IPS-11a (cell line): ENCODE measurements at regions not wholly inside any gene's neighbourhood (a gene's known extent, or its start where the extent isn't known, plus 50 kb on each side); places are given as distances from the start of the nearest gene placed in this dataset.
"Not testable (repeated sequence)": the region's sequence is repeated elsewhere in the genome, so short reads cannot be mapped to it uniquely, and the experiment has no call there.

ENCODE experiments used
- H3K4me3 ChIP-seq: one replicate; pipeline ENCODE4 v1.5.1; 2013; ENCODE audit warnings: low read depth, low read length, control low read depth

GRCh38 chr4:179352221-179352620 lies 1910.0 kb upstream of the AGA start:
- no peak overlapping the region for H3K4me3 ChIP-seq

- H3K4me3 ChIP-seq: no peak overlapping the region
Observed at GRCh38 chr4:179353786-179354185, 1911.5 kb upstream of the AGA start.

- H3K4me3 ChIP-seq: no peak overlapping the region
Observed at GRCh38 chr4:179361978-179362486, 1919.8 kb upstream of the AGA start.

- not testable (repeated sequence) for H3K4me3 ChIP-seq
Observed at GRCh38 chr4:179365932-179366331, 1923.7 kb upstream of the AGA start.

GRCh38 chr4:179372242-179372641 lies 1930.0 kb upstream of the AGA start:
- H3K4me3 ChIP-seq: no peak overlapping the region

- no peak overlapping the region for H3K4me3 ChIP-seq
Observed at GRCh38 chr4:179372746-179373145, 1930.5 kb upstream of the AGA start.

GRCh38 chr4:179378847-179379246 lies 1936.6 kb upstream of the AGA start:
- H3K4me3 ChIP-seq: not testable (repeated sequence)

GRCh38 chr4:179392787-179393186 lies 1950.5 kb upstream of the AGA start:
- no peak overlapping the region for H3K4me3 ChIP-seq

GRCh38 chr4:179398414-179398813 lies 1956.2 kb upstream of the AGA start:
- H3K4me3 ChIP-seq: no peak overlapping the region

GRCh38 chr4:179399054-179399782 lies 1957.0 kb upstream of the AGA start:
- H3K4me3 ChIP-seq: no peak overlapping the region

GRCh38 chr4:179415037-179415846 lies 1973.0 kb upstream of the AGA start:
- no peak overlapping the region for H3K4me3 ChIP-seq

GRCh38 chr4:179415847-179416223 lies 1973.6 kb upstream of the AGA start:
- H3K4me3 ChIP-seq: no peak overlapping the region

- no peak overlapping the region for H3K4me3 ChIP-seq
Observed at GRCh38 chr4:179417357-179417756, 1975.1 kb upstream of the AGA start.

GRCh38 chr4:179437962-179438361 lies 1995.7 kb upstream of the AGA start:
- no peak overlapping the region for H3K4me3 ChIP-seq

- no peak overlapping the region for H3K4me3 ChIP-seq
Observed at GRCh38 chr4:179441596-179441995, 1999.4 kb upstream of the AGA start.

GRCh38 chr4:179447308-179447707 lies 2005.1 kb upstream of the AGA start:
- H3K4me3 ChIP-seq: no peak overlapping the region

GRCh38 chr4:179465131-179465797 lies 2023.0 kb upstream of the AGA start:
- no peak overlapping the region for H3K4me3 ChIP-seq

GRCh38 chr4:179467878-179468277 lies 2025.6 kb upstream of the AGA start:
- H3K4me3 ChIP-seq: no peak overlapping the region

- H3K4me3 ChIP-seq: no peak overlapping the region
Observed at GRCh38 chr4:179472164-179472563, 2029.9 kb upstream of the AGA start.

GRCh38 chr4:179478608-179479007 lies 2036.4 kb upstream of the AGA start:
- H3K4me3 ChIP-seq: no peak overlapping the region

GRCh38 chr4:179485781-179486180 lies 2043.5 kb upstream of the AGA start:
- H3K4me3 ChIP-seq: no peak overlapping the region
